ENCODE measurements at regions not wholly inside any gene's neighbourhood (a gene's known extent, or its start where the extent isn't known, plus 50 kb on each side); places are given as distances from the start of the nearest gene placed in this dataset.

DNA sequence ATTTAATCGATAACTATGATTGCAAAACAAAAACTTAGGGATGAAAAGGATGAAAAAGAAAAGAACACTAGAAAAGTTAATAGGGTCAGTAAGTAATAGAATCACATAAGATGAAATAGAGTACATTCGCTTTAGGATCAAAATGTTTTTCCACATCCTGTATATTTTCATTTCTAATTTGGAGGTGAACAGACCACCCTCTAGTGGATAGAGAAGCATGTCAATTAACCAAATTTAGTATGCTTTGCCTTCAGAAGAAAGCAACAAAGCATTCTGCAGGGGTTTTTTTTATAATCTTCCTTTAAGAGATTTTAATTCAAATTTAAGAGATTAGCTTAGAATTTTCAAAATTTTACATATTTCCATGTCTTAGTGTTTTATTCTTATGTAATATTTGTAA is 611.0 kb upstream of the SGCG start:
- H3K4me3 ChIP-seq (replicated peaks; ENCODE audit: low read depth, low read length), result no peak overlapping the region
- TF ChIP-seq, protein P1, sequence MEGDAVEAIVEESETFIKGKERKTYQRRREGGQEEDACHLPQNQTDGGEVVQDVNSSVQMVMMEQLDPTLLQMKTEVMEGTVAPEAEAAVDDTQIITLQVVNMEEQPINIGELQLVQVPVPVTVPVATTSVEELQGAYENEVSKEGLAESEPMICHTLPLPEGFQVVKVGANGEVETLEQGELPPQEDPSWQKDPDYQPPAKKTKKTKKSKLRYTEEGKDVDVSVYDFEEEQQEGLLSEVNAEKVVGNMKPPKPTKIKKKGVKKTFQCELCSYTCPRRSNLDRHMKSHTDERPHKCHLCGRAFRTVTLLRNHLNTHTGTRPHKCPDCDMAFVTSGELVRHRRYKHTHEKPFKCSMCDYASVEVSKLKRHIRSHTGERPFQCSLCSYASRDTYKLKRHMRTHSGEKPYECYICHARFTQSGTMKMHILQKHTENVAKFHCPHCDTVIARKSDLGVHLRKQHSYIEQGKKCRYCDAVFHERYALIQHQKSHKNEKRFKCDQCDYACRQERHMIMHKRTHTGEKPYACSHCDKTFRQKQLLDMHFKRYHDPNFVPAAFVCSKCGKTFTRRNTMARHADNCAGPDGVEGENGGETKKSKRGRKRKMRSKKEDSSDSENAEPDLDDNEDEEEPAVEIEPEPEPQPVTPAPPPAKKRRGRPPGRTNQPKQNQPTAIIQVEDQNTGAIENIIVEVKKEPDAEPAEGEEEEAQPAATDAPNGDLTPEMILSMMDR (IDR thresholded peaks at IDR 0.05; ENCODE audit: low read depth, low read length, missing control alignments), result no peak
- no peak for DNase-seq (ENCODE audit: extremely low read depth, low read depth)

DNA sequence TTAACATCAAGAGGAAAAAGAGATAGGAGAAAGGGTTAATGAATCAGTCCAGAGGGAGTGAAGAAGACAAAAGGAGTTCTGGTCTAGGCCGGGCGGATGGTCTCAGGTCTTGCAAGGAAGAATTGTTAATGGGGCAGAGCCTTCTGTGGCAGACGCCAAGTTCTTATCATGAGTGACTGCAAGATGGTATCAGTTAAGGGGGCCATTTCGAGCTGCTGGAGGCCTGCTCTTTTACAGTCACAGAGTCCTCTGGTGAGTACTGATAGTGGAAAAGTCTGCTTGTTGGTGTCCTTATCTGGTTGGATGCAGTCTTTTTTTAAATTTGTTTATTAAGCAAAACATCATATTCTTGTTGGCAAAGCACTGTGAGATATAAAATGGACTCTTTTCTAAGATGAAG is 590.9 kb upstream of the SGCG start:
- no peak for DNase-seq (ENCODE audit: extremely low read depth, low read depth)
- no peak overlapping the region for H3K4me3 ChIP-seq (replicated peaks; ENCODE audit: low read depth, low read length)
- TF ChIP-seq, protein P1 (IDR thresholded peaks at IDR 0.05; ENCODE audit: low read depth, low read length, missing control alignments), result no peak

DNA sequence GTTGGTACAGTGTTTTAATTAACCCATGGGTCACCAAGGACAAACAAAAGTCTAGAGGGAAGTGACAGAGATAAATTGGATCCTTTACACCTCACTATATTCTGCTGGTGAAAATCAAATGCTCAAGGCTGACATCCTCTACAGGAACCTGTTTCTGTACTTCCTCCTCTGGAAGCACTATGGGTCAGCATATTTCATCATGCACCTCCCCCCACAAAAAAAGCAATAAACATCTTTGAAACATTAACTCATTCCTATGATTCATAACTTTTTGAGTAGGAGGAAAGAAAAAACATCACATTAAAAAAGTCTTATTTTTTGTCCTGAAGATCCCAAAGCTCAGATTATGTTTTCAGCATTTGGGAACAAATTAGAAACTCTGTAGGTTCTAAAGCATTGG is 588.3 kb upstream of the SGCG start:
- no peak overlapping the region for H3K4me3 ChIP-seq (replicated peaks; ENCODE audit: low read depth, low read length)
- TF ChIP-seq, protein P1 (IDR thresholded peaks at IDR 0.05; ENCODE audit: low read depth, low read length, missing control alignments), result no peak
- no peak for DNase-seq (ENCODE audit: extremely low read depth, low read depth)

DNA sequence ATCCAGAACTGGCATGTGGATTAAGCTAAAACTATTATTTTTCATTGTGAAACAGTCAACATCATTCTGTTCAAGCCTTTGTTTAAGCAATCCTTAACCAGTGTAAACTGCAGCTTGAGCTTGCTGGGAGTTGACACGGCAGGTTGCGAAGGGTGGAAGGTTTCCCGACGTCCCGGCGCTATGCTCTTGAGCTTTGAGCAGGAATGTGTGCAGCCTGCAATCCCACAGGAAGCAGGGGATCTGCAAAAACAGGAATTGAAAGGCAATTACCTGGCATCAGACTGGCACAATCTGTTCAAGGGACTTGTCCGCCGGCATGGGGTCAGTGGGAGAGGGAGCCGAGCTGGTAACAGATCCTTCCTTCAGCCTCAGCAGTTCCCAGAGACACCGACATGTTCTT is 586.7 kb upstream of the SGCG start:
- TF ChIP-seq, protein P1 (IDR thresholded peaks at IDR 0.05; ENCODE audit: low read depth, low read length, missing control alignments), result no peak
- no peak overlapping the region for H3K4me3 ChIP-seq (replicated peaks; ENCODE audit: low read depth, low read length)
- no peak for DNase-seq (ENCODE audit: extremely low read depth, low read depth)

DNA sequence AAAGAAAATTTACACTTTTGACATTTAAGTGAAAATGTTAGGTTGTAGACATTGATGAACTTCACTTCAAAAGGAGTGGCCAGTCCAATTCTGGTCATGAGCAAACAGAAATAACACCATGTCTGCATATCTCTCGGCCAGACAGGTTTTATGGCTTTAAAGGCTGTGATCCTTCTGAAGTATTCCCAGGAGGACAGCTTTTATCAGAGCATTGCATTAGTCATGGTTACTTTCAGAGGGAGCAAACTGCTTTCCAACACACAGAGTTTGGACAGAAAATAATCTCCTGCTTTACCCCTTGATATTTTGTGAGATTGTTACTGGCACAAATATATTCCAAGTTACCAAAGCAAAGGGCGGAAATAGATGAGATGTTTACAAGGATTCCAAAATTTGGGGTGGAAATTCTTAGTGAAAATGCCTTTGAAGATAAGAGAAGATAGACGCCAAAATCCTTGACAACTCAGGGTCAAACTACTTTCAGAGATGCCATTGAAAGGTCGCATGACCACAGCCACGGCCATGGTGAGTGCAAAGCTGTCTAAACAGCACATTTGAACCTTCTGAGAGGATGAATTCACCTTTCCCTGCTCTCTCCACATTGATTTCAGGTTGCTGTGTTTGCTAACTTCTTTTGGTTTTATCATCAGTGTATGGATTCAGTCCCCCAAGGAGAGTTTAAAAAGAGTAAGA is 584.5 kb upstream of the SGCG start:
- no peak overlapping the region for H3K4me3 ChIP-seq (replicated peaks; ENCODE audit: low read depth, low read length)
- TF ChIP-seq, protein P1 (IDR thresholded peaks at IDR 0.05; ENCODE audit: low read depth, low read length, missing control alignments), result no peak
- DNase-seq (ENCODE audit: extremely low read depth, low read depth), result no peak

DNA sequence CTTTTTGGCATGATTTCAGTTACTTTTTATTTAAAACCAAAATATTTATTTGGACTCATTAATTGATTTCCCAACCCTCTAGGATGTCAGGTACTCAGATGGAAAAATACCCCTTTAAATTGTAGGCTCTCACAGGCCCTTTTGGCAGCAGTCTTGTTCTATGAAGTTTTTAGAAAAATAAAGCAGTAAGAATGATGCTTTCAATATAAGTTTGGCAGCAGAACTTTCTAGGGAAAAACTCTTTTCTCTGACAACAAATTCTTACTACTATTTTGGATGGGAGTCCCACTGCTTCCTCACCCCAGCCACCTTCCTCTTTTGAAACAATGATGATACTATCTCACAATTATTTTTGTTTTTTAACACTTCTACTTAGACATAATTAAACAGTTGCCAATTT is 581.6 kb upstream of the SGCG start:
- H3K4me3 ChIP-seq (replicated peaks; ENCODE audit: low read depth, low read length), result no peak overlapping the region
- TF ChIP-seq, protein P1 (IDR thresholded peaks at IDR 0.05; ENCODE audit: low read depth, low read length, missing control alignments), result no peak
- DNase-seq (ENCODE audit: extremely low read depth, low read depth), result no peak

DNA sequence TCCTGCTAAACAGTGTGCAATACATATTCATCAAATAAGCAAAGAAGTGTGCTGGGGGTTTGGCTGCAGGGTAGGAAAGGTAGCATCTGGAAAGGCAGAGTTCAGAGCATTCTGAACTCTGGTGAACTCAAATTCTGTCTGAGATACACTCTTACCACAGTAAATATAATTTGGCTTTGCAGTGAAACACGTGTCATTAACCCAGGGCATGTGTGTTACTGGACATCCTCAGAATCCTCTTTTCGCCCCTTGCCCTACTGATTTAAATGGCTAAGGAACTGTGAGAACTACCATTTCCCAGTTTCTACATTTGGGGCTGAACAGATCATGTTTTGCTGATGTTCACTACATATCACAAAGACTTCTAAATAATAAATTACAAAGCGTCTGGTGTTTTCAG is 562.8 kb upstream of the SGCG start:
- DNase-seq (ENCODE audit: extremely low read depth, low read depth), result no peak
- TF ChIP-seq, protein P1 (IDR thresholded peaks at IDR 0.05; ENCODE audit: low read depth, low read length, missing control alignments), result no peak
- no peak overlapping the region for H3K4me3 ChIP-seq (replicated peaks; ENCODE audit: low read depth, low read length)
